HepG2 (cell line): ENCODE measurements at regions not wholly inside any gene's neighbourhood (a gene's known extent, or its start where the extent isn't known, plus 50 kb on each side); places are given as distances from the start of the nearest gene placed in this dataset.

Source experiments
- ATAC-seq: fragments of 200-7000 bp; cut with Tn5 transposase; 3 replicates; pipeline ENCODE4 v1.9.1; 2020; ENCODE audit warnings: mild to moderate bottlenecking, moderate library complexity
- BruUV-seq: library from RNA; stranded (reverse); fragments of 400-500 nt; replicated peaks from 2 replicates; lab custom pipeline; 2021; lab: Mats Ljungman, UMichigan
- CTCF ChIA-PET: fragments of 300-600 bp; formaldehyde crosslinking; extraction: SDS; loops from one replicate; lab custom pipeline; 2021; ENCODE audit warnings: low total read pairs, inconsistent platforms, low intra/inter-chr PET ratio; lab: Yijun Ruan, JAX
- POLR2A ChIA-PET: fragments of 350-600 bp; sonication (Branson Sonifier 250); formaldehyde crosslinking; loops from one replicate; lab custom pipeline; 2020; ENCODE audit warnings: antibody characterized with exemption, inconsistent platforms; lab: Yijun Ruan, JAX
- DNase-seq: peaks from one replicate; pipeline ENCODE4 v3.0.0-alpha.2; 2015; ENCODE audit warnings: low spot score
- FAIRE-seq: peaks from 3 replicates; lab custom pipeline; 2011; peaks lifted over from hg19 to GRCh38; lab: Jason Lieb, UNC
- H2AFZ ChIP-seq: one replicate; pipeline ENCODE4 v1.6.1; 2011; ENCODE audit warnings: low read length, inconsistent platforms
- H3K27ac ChIP-seq: fragments of 300-600 bp; 3 replicates; pipeline ENCODE4 v1.8.0; 2011; ENCODE audit warnings: mixed run types, mild to moderate bottlenecking, mixed read lengths, low read length, inconsistent platforms; ENCODE audit not compliant: insufficient read depth; ENCODE audit errors: extremely low read length
- H3K27me3 ChIP-seq, 2 experiments: fragments of 200-600 bp in 1 of 2; 2 replicates in 1 of 2; 3 replicates in 1 of 2; pipeline versions ENCODE4 v1.6.0 to v1.8.0; 2011; ENCODE audit warnings: low read length in 2 of 2, mild to moderate bottlenecking in 2 of 2, moderate library complexity in 2 of 2, inconsistent platforms in 1 of 2; ENCODE audit not compliant: insufficient read depth in 2 of 2, control insufficient read depth in 1 of 2
- H3K36me3 ChIP-seq, 2 experiments: fragments of 200-600 bp in 1 of 2; replicated peaks in 1 of 2; 2 replicates in 1 of 2; 3 replicates in 1 of 2; pipeline versions ENCODE4 v1.5.1 to v1.8.0; 2011; ENCODE audit warnings: low read length in 2 of 2, inconsistent platforms in 1 of 2; ENCODE audit not compliant: insufficient read depth in 2 of 2, control insufficient read depth in 1 of 2
- H3K4me1 ChIP-seq: 2 replicates; pipeline ENCODE4 v1.5.1; 2012; ENCODE audit warnings: low read length, inconsistent platforms; ENCODE audit not compliant: insufficient read depth
- H3K4me2 ChIP-seq: 2 replicates; pipeline ENCODE4 v1.6.0; 2011; ENCODE audit warnings: low read depth, low read length, inconsistent platforms
- H3K4me3 ChIP-seq, 3 experiments: fragments of 200-600 bp in 1 of 3; sonication (generic), shearing (Covaris generic) in 1 of 3; replicated peaks in 1 of 3; 2 replicates each; pipeline ENCODE4 v1.5.1; 2011 to 2016; ENCODE audit warnings: low read length in 3 of 3, inconsistent platforms in 2 of 3, low read depth in 2 of 3, mild to moderate bottlenecking in 2 of 3, control low read depth in 1 of 3, mixed read lengths in 1 of 3; ENCODE audit not compliant: insufficient read depth in 1 of 3
- H3K79me2 ChIP-seq: one replicate; pipeline ENCODE4 v1.6.1; 2011; ENCODE audit warnings: low read length, inconsistent platforms; ENCODE audit not compliant: insufficient read depth
- H3K9ac ChIP-seq: 2 replicates; pipeline ENCODE4 v1.6.0; 2011; ENCODE audit warnings: mild to moderate bottlenecking, low read depth, low read length, inconsistent platforms; ENCODE audit not compliant: insufficient read depth
- H3K9me3 ChIP-seq: 2 replicates; pipeline ENCODE4 v1.5.1; 2012; ENCODE audit warnings: mild to moderate bottlenecking, low read length
- H4K20me1 ChIP-seq: 2 replicates; pipeline ENCODE4 v1.6.0; 2011; ENCODE audit warnings: inconsistent platforms, mild to moderate bottlenecking, low read length, moderate library complexity; ENCODE audit not compliant: insufficient read depth
- NR2F6 ChIP-seq, 2 experiments: IDR thresholded peaks; 2 replicates each; pipeline ENCODE4 v1.6.1; 2016; ENCODE audit warnings: antibody characterized with exemption in 1 of 2, mild to moderate bottlenecking in 1 of 2
- PAWR ChIP-seq: sonication (generic); formaldehyde crosslinking; IDR thresholded peaks from 2 replicates; pipeline ENCODE4 v1.4.0; 2020; ENCODE audit warnings: missing genetic modification reagents, mild to moderate bottlenecking, borderline replicate concordance
- SMC3 ChIP-seq: IDR thresholded peaks from 2 replicates; pipeline ENCODE4 v1.6.1; 2011; ENCODE audit warnings: low read length, improper control_type of control experiment
- SOX13 ChIP-seq, 3 experiments: fragments of 450-650 bp in 1 of 3; sonication (generic) in 1 of 3; formaldehyde crosslinking in 1 of 3; IDR thresholded peaks in 2 of 3; conservative IDR thresholded peaks in 1 of 3; 2 replicates each; pipeline versions ENCODE4 v1.5.0 to v1.6.1; 2016 to 2020; ENCODE audit warnings: antibody characterized with exemption in 1 of 3, mild to moderate bottlenecking in 1 of 3, missing compliant biosample characterization in 1 of 3, missing genetic modification reagents in 1 of 3, moderate library complexity in 1 of 3
- ZFX ChIP-seq: sonication (generic); formaldehyde crosslinking; IDR thresholded peaks from 2 replicates; pipeline ENCODE4 v1.4.0; 2020; ENCODE audit warnings: mild to moderate bottlenecking, low read depth, missing genetic modification reagents, moderate library complexity
- ZNF121 ChIP-seq: sonication (generic); formaldehyde crosslinking; IDR thresholded peaks from 2 replicates; pipeline ENCODE4 v1.5.0; 2020; ENCODE audit warnings: mild to moderate bottlenecking, missing genetic modification reagents
- ZNF205 ChIP-seq: IDR thresholded peaks from 2 replicates; pipeline ENCODE4 v1.6.1; 2018; ENCODE audit warnings: missing biosample characterization, missing genetic modification reagents
- ZNF331 ChIP-seq: sonication (generic); formaldehyde crosslinking; IDR thresholded peaks from 2 replicates; pipeline ENCODE4 v1.4.0; 2020; ENCODE audit warnings: missing genetic modification reagents
- ZNF335 ChIP-seq: sonication (generic); formaldehyde crosslinking; IDR thresholded peaks from 2 replicates; pipeline ENCODE4 v1.4.0; 2020; ENCODE audit warnings: missing genetic modification reagents
- ZNF547 ChIP-seq: sonication (generic); formaldehyde crosslinking; IDR thresholded peaks from 2 replicates; pipeline ENCODE4 v1.5.1; 2020; ENCODE audit warnings: mild to moderate bottlenecking, missing genetic modification reagents
- ZNF567 ChIP-seq: sonication (generic); formaldehyde crosslinking; IDR thresholded peaks from 2 replicates; pipeline ENCODE4 v1.8.1; 2023; ENCODE audit warnings: mild to moderate bottlenecking, missing genetic modification reagents, borderline replicate concordance
- ZNF747 ChIP-seq: sonication (generic); formaldehyde crosslinking; IDR thresholded peaks from 2 replicates; pipeline ENCODE4 v1.8.1; 2023; ENCODE audit warnings: missing genetic modification reagents, mild to moderate bottlenecking, borderline replicate concordance
- ZNF83 ChIP-seq: sonication (generic); formaldehyde crosslinking; IDR thresholded peaks from 2 replicates; pipeline ENCODE4 v1.4.0; 2020; ENCODE audit warnings: missing genetic modification reagents, mild to moderate bottlenecking, borderline replicate concordance
- WGBS: methylation state at CpG from one replicate; pipeline ENCODE4 v1.1.6; 2017; ENCODE audit warnings: low lambda C conversion rate; 5-methylcytosine and 5-hydroxymethylcytosine counted together
- in situ Hi-C: cut with HindIII; loops from 2 replicates; pipeline ENCODE4 v1.10.0; 2017; ENCODE audit warnings: low pct_unique_long_range_greater_than_20kb; ENCODE audit not compliant: extremely low pct_ligation_motif_present
- intact Hi-C: fragments of 100-400 bp; cut with micrococcal nuclease; formaldehyde crosslinking; loops from one replicate; pipeline ENCODE4 v1.10.0; 2022; ENCODE audit not compliant: unreplicated experiment
- TF ChIP-seq, protein P1 (sequence below): sonication (generic); formaldehyde crosslinking; IDR thresholded peaks from 2 replicates; pipeline ENCODE4 v1.5.0; 2020; ENCODE audit warnings: missing genetic modification reagents, mild to moderate bottlenecking, borderline replicate concordance
- TF ChIP-seq, protein P2 (sequence below): sonication (generic); formaldehyde crosslinking; IDR thresholded peaks from 2 replicates; pipeline ENCODE4 v1.4.0; 2020; ENCODE audit warnings: missing genetic modification reagents, low read depth, mild to moderate bottlenecking, borderline replicate concordance

DNA sequence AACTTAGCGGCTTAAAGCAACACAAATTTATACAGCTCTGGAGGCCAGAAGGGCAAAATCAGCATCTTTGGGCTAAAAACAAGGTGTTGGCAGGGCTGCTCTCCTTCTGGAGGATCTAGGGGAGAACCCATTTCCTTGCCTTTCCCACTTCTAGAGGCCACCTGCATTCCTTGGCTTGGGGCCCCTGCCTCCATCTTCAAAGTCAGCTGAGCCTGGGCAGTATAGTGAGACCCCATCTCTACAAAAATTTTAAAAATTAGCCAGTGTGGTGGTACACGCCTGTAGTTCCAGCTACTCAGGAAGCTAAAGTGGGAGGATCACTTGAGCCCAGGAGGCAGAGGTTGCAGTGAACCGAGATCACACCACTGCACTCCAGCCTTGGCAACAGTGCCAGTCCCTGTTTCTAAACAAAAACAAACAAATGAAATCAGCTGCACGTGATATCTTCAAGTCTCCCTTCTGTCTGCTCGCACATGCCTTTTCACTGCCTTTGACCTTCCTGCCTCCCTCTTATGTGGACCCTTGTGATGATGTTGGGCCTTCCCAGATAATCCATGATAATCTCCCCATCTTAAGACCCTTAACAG lies 200.6 kb downstream of the ZFP36L2 start:
- POLR2A ChIA-PET = interaction anchor here (1.3 to 2.8 kb wide), 2 partner anchors 47 to 51 kb away, joined by 3 to 15 read pairs; no protein-coding TSS in a partner anchor
- no peak for DNase-seq
- Histone ChIP-seq H3K9ac (no peak overlapping the region), H3K36me3 (no peaks in the 10 kb centered on the region), H3K79me2 (no peaks in the 10 kb centered on the region), H3K4me1 (peaks cover 52% of the 10 kb centered on the region), H3K4me3 (no peak overlapping the region), H4K20me1 (no peaks in the 10 kb centered on the region), H2AFZ (no peak overlapping the region), H3K4me2 (no peak overlapping the region), H3K9me3 (peaks cover 6% of the 10 kb centered on the region; the same call in 1 of the 2 replicates), H3K27me3 (no peaks in the 10 kb centered on the region), H3K27ac (no peak overlapping the region)
- intact Hi-C loops (no loop called here), in situ Hi-C loops (loop anchor here (10.0 kb wide), 2 partner anchors 171 to 459 kb away; no protein-coding TSS in a partner anchor)
- CTCF ChIA-PET = no interaction called here
- 88% methylated on average over 5 of the region's 5 CpGs for WGBS
- TF ChIP-seq, protein P1, sequence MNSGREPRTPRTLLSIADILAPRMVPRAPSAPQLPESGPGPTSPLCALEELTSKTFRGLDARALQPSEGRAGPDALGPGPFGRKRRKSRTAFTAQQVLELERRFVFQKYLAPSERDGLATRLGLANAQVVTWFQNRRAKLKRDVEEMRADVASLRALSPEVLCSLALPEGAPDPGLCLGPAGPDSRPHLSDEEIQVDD (CRISPR knock-in tag) = no peak
- TF ChIP-seq SMC3 = no peak
- 0 out of 2 replicates have a peak, but pooled peaks have one; percentile 5 for TF ChIP-seq ZFX
- 0 out of 2 replicates have a peak, but pooled peaks have one; percentile 25 for TF ChIP-seq ZNF547 (CRISPR knock-in tag)
- peak; percentile 93 for TF ChIP-seq ZNF121 (CRISPR knock-in tag)
- no peak for TF ChIP-seq PAWR
- no peak for FAIRE-seq
- ATAC-seq = no peak
- BruUV-seq = no TSS peak

DNA sequence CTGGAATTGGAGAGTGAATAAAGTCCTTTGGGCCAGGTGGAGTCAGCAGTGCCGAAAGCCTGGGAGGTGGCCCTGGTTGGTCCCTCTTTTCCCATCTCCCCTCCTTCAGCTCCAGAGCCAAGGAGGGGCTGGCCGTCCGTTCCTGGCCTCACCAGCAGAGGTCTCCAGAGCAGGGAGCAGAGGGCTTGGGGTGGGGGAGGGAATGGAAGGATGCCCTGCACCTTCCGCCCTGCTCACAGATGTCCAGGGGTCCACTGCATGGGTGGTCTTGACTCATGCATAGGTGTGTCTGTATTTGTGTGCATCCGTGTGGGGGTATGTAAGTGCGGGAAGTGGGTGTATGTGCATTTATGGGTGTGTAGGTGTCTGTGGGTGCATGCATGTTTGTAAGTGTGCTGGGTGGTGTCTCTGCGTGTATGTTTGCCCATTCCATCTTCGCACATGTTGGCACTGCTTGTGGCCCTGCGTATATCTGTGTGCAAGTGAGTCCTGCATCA lies 201.8 kb downstream of the ZFP36L2 start:
- 59% methylated on average over 9 of the region's 9 CpGs for WGBS
- H3K79me2 ChIP-seq = no peaks in the 10 kb centered on the region
- H3K4me2 ChIP-seq = no peak overlapping the region
- peaks cover 15% of the 10 kb centered on the region for H3K9me3 ChIP-seq
- H4K20me1 ChIP-seq = no peaks in the 10 kb centered on the region
- CTCF ChIA-PET = interaction anchor here (0.8 to 1.5 kb wide), 6 partner anchors 46 to 518 kb away, joined by 4 to 9 read pairs (median 6); no protein-coding TSS in a partner anchor
- no peaks in the 10 kb centered on the region for H3K27me3 ChIP-seq
- no peak overlapping the region for H3K4me3 ChIP-seq
- no peak overlapping the region for H2AFZ ChIP-seq
- H3K9ac ChIP-seq = no peak overlapping the region
- FAIRE-seq (peak; percentile 34), ATAC-seq (peak; percentile 83), DNase-seq (no peak)
- peaks cover 60% of the 10 kb centered on the region for H3K4me1 ChIP-seq
- POLR2A ChIA-PET = interaction anchor here (0.6 to 4.0 kb wide), 10 partner anchors 14 to 203 kb away, joined by 3 to 35 read pairs (median 4); partner anchors contain the start of gene ZFP36L2
- no peak overlapping the region for H3K27ac ChIP-seq
- in situ Hi-C loops = loop anchor here (5.0 to 10.0 kb wide), 3 partner anchors 47 to 460 kb away; no protein-coding TSS in a partner anchor
- intact Hi-C loops = loop anchor here (5.0 kb wide), 3 partner anchors 103 to 458 kb away; partner anchors contain the start of gene ZFP36L2
- no peaks in the 10 kb centered on the region for H3K36me3 ChIP-seq
- BruUV-seq = no TSS peak
- TF ChIP-seq ZNF567 (CRISPR knock-in tag) (peak; percentile 79; the same call in 1 of the 2 replicates), ZNF747 (CRISPR knock-in tag) (peak; percentile 86), ZNF205 (CRISPR knock-in tag) (no peak), ZNF335 (CRISPR knock-in tag) (no peak), ZNF331 (peak; percentile 52; the same call in 1 of the 2 replicates), ZNF83 (CRISPR knock-in tag) (0 out of 2 replicates have a peak, but pooled peaks have one; percentile 79), SOX13 (IDR thresholded peaks at IDR 0.05) (no peak), SOX13 (CRISPR knock-in tag; conservative IDR thresholded peaks at IDR 0.05 in 1 of 2, IDR thresholded peaks at IDR 0.05 in 1 of 2) (no peak; a peak in 1 of 4 replicates), NR2F6 (IDR thresholded peaks at IDR 0.05) (no peak), NR2F6 (CRISPR knock-in tag; IDR thresholded peaks at IDR 0.05) (0 out of 2 replicates have a peak, but pooled peaks have one; percentile 44)
- TF ChIP-seq, protein P2, sequence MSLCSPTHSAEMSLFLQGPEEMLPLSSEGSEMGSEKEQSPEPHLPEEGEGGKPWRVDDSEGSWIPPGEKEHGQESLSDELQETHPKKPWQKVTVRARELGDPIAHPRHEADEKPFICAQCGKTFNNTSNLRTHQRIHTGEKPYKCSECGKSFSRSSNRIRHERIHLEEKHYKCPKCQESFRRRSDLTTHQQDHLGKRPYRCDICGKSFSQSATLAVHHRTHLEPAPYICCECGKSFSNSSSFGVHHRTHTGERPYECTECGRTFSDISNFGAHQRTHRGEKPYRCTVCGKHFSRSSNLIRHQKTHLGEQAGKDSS (CRISPR knock-in tag) = peak; percentile 85; the same call in 1 of the 2 replicates
